Progenitor cell of endocrine pancreas (in vitro differentiated cells): ENCODE measurements at regions not wholly inside any gene's neighbourhood (a gene's known extent, or its start where the extent isn't known, plus 50 kb on each side); places are given as distances from the start of the nearest gene placed in this dataset.

ENCODE experiments used
- DNase-seq: peaks from one replicate; pipeline ENCODE4 v3.0.0; 2021; ENCODE audit warnings: low spot score; ENCODE audit not compliant: unreplicated experiment
- H3K27ac Mint-ChIP-seq: 2 replicates; pipeline ENCODE4 v1.8.0; 2021; ENCODE audit warnings: mild to moderate bottlenecking, moderate library complexity, mixed read lengths
- H3K27me3 Mint-ChIP-seq: 2 replicates; pipeline ENCODE4 v1.8.0; 2021; ENCODE audit warnings: mixed read lengths
- H3K36me3 Mint-ChIP-seq: 2 replicates; pipeline ENCODE4 v1.8.0; 2022; ENCODE audit warnings: mixed read lengths; ENCODE audit not compliant: insufficient read depth
- H3K4me1 Mint-ChIP-seq: 2 replicates; pipeline ENCODE4 v1.8.0; 2021; ENCODE audit warnings: low read depth, mixed read lengths
- H3K4me3 Mint-ChIP-seq: 2 replicates; pipeline ENCODE4 v1.8.0; 2021; ENCODE audit warnings: low read depth, mild to moderate bottlenecking, moderate library complexity, mixed read lengths
- H3K9me3 Mint-ChIP-seq: 2 replicates; pipeline ENCODE4 v1.8.0; 2021; ENCODE audit warnings: low read depth, mixed read lengths
- CTCF ChIP-seq: fragments of 200-600 bp; sonication (generic); IDR thresholded peaks from one replicate; pipeline ENCODE4 v1.5.0; 2021; ENCODE audit warnings: antibody characterized with exemption, mild to moderate bottlenecking; ENCODE audit not compliant: unreplicated experiment

GRCh38 chr9:78884611-78885150 lies 587.8 kb downstream of the PSAT1 start:
- Mint-ChIP-seq H3K9me3 (no peaks in the 10 kb centered on the region), H3K27ac (no peak overlapping the region), H3K4me3 (no peak overlapping the region), H3K36me3 (no peaks in the 10 kb centered on the region), H3K4me1 (no peaks in the 10 kb centered on the region), H3K27me3 (no peaks in the 10 kb centered on the region)
- DNase-seq: no peak
- TF ChIP-seq CTCF: no peak

- no peak for TF ChIP-seq CTCF
- Mint-ChIP-seq H3K9me3 (peaks cover 7% of the 10 kb centered on the region), H3K27ac (no peak overlapping the region), H3K27me3 (peaks cover 2% of the 10 kb centered on the region), H3K4me3 (no peak overlapping the region), H3K4me1 (no peaks in the 10 kb centered on the region), H3K36me3 (no peaks in the 10 kb centered on the region)
- no peak for DNase-seq
Measured at GRCh38 chr9:78892182-78892581, 595.3 kb downstream of the PSAT1 start.

- peaks cover 7% of the 10 kb centered on the region for H3K9me3 Mint-ChIP-seq
- H3K27ac Mint-ChIP-seq: no peak overlapping the region
- DNase-seq: no peak
- H3K27me3 Mint-ChIP-seq: peaks cover 2% of the 10 kb centered on the region
- no peaks in the 10 kb centered on the region for H3K4me1 Mint-ChIP-seq
- no peak overlapping the region for H3K4me3 Mint-ChIP-seq
- no peak for TF ChIP-seq CTCF
- H3K36me3 Mint-ChIP-seq: no peaks in the 10 kb centered on the region
Measured at GRCh38 chr9:78892769-78893168, 595.8 kb downstream of the PSAT1 start.

- no peak for DNase-seq
- Mint-ChIP-seq H3K9me3 (peaks cover 7% of the 10 kb centered on the region), H3K27ac (no peak overlapping the region), H3K36me3 (no peaks in the 10 kb centered on the region), H3K27me3 (peaks cover 2% of the 10 kb centered on the region), H3K4me1 (no peaks in the 10 kb centered on the region), H3K4me3 (no peak overlapping the region)
- no peak for TF ChIP-seq CTCF
Measured at GRCh38 chr9:78893774-78894401, 597.0 kb downstream of the PSAT1 start.

- H3K9me3 Mint-ChIP-seq: peaks cover 2% of the 10 kb centered on the region
- no peak for DNase-seq
- no peak for TF ChIP-seq CTCF
- H3K36me3 Mint-ChIP-seq: no peaks in the 10 kb centered on the region
- H3K27me3 Mint-ChIP-seq: peaks cover under 1% of the 10 kb centered on the region
- no peaks in the 10 kb centered on the region for H3K4me1 Mint-ChIP-seq
- no peak overlapping the region for H3K27ac Mint-ChIP-seq
- H3K4me3 Mint-ChIP-seq: no peak overlapping the region
Measured at GRCh38 chr9:78896479-78896878, 599.6 kb downstream of the PSAT1 start.
